OCI-LY3 (cell line): ENCODE measurements at regions not wholly inside any gene's neighbourhood (a gene's known extent, or its start where the extent isn't known, plus 50 kb on each side); places are given as distances from the start of the nearest gene placed in this dataset.

Source experiments
- H2AFZ ChIP-seq: fragments of 200-600, 300-600 bp; shearing (Covaris generic); 2 replicates; pipeline ENCODE4 v1.6.0; 2014; ENCODE audit warnings: antibody characterized with exemption, low read depth, low read length
- H3K27ac ChIP-seq: fragments of 200-600, 300-600 bp; sonication (generic); 2 replicates; pipeline ENCODE4 v1.5.1; 2014; ENCODE audit warnings: mild to moderate bottlenecking, low read length, moderate library complexity, mixed read lengths
- H3K27me3 ChIP-seq: fragments of 200-600, 300-600 bp; sonication (generic); 2 replicates; pipeline ENCODE4 v1.6.1; 2014; ENCODE audit warnings: low read depth, low read length, mixed read lengths
- H3K36me3 ChIP-seq: fragments of 200-600, 300-600 bp; sonication (generic); replicated peaks from 2 replicates; pipeline ENCODE3; 2014; ENCODE audit warnings: low read depth, low read length, mixed read lengths
- H3K4me1 ChIP-seq: fragments of 300-600, 200-600 bp; sonication (generic); 2 replicates; pipeline ENCODE4 v1.6.1; 2014; ENCODE audit warnings: low read length, mixed read lengths
- H3K4me2 ChIP-seq: fragments of 200-600, 300-600 bp; sonication (generic); 2 replicates; pipeline ENCODE4 v1.6.1; 2014; ENCODE audit warnings: low read length, mixed read lengths
- H3K4me3 ChIP-seq: fragments of 300-600, 200-600 bp; sonication (generic); 2 replicates; pipeline ENCODE4 v1.5.1; 2014; ENCODE audit warnings: antibody characterized with exemption, mild to moderate bottlenecking, low read length, moderate library complexity
- H3K79me2 ChIP-seq: fragments of 300-600, 200-600 bp; shearing (Covaris generic); 2 replicates; pipeline ENCODE4 v1.6.1; 2014; ENCODE audit warnings: mild to moderate bottlenecking, low read length, mixed read lengths
- H3K9ac ChIP-seq: fragments of 300-600, 200-600 bp; shearing (Covaris generic); 2 replicates; pipeline ENCODE4 v1.6.0; 2014; ENCODE audit warnings: mild to moderate bottlenecking, low read length, moderate library complexity
- H3K9me3 ChIP-seq: fragments of 200-600, 300-600 bp; shearing (Covaris generic); 2 replicates; pipeline ENCODE4 v1.6.1; 2014; ENCODE audit warnings: low read length, mixed read lengths; ENCODE audit not compliant: insufficient read depth
- H4K20me1 ChIP-seq: fragments of 200-600, 300-600 bp; sonication (generic); 2 replicates; pipeline ENCODE4 v1.6.1; 2016; ENCODE audit warnings: low read length, mixed read lengths; ENCODE audit not compliant: insufficient read depth
- EZH2phosphoT487 ChIP-seq: fragments of 200-600 bp; shearing (Covaris generic); IDR thresholded peaks from 2 replicates; pipeline ENCODE4 v1.6.1; 2018; ENCODE audit warnings: antibody characterized with exemption, mixed run types, low read depth
- TF ChIP-seq, protein P1 (sequence below): fragments of 200-600, 300-600 bp; sonication (generic); IDR thresholded peaks from 2 replicates; pipeline ENCODE4 v1.5.1; 2014; ENCODE audit warnings: antibody characterized with exemption, low read length, low read depth

DNA sequence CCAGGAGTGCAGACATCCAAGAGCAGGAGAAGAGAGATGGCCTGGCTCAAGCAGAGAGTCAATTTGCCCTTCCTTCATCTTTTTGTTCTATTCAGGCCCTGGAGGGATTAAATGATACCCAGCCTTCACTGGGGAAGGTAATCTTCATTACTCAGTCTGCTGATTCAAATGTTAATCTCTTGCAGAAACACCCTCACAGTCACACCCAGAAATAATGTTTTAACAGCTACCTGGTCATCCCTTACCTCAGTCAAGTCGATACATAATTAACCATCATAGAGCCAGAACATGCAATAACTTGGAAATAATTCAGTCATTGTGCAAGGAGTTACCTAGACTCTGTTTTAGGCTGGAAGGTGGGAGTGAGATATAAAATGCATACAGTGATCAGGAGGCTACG is 163.7 kb upstream of the TNP1 start:
- H3K9me3 ChIP-seq, result no peaks in the 10 kb centered on the region
- H3K27me3 ChIP-seq, result 0 out of 2 replicates have a peak, but pooled peaks cover 2% of the 10 kb centered on the region
- no peak overlapping the region for H3K27ac ChIP-seq
- H3K9ac ChIP-seq, result no peak overlapping the region
- TF ChIP-seq, protein P1, sequence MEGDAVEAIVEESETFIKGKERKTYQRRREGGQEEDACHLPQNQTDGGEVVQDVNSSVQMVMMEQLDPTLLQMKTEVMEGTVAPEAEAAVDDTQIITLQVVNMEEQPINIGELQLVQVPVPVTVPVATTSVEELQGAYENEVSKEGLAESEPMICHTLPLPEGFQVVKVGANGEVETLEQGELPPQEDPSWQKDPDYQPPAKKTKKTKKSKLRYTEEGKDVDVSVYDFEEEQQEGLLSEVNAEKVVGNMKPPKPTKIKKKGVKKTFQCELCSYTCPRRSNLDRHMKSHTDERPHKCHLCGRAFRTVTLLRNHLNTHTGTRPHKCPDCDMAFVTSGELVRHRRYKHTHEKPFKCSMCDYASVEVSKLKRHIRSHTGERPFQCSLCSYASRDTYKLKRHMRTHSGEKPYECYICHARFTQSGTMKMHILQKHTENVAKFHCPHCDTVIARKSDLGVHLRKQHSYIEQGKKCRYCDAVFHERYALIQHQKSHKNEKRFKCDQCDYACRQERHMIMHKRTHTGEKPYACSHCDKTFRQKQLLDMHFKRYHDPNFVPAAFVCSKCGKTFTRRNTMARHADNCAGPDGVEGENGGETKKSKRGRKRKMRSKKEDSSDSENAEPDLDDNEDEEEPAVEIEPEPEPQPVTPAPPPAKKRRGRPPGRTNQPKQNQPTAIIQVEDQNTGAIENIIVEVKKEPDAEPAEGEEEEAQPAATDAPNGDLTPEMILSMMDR, result no peak
- no peak for TF ChIP-seq EZH2phosphoT487
- H3K4me2 ChIP-seq, result no peak overlapping the region
- no peaks in the 10 kb centered on the region for H3K79me2 ChIP-seq
- no peaks in the 10 kb centered on the region for H4K20me1 ChIP-seq
- no peak overlapping the region for H3K4me3 ChIP-seq
- no peak overlapping the region for H2AFZ ChIP-seq
- H3K36me3 ChIP-seq, result no peaks in the 10 kb centered on the region
- no peaks in the 10 kb centered on the region for H3K4me1 ChIP-seq

DNA sequence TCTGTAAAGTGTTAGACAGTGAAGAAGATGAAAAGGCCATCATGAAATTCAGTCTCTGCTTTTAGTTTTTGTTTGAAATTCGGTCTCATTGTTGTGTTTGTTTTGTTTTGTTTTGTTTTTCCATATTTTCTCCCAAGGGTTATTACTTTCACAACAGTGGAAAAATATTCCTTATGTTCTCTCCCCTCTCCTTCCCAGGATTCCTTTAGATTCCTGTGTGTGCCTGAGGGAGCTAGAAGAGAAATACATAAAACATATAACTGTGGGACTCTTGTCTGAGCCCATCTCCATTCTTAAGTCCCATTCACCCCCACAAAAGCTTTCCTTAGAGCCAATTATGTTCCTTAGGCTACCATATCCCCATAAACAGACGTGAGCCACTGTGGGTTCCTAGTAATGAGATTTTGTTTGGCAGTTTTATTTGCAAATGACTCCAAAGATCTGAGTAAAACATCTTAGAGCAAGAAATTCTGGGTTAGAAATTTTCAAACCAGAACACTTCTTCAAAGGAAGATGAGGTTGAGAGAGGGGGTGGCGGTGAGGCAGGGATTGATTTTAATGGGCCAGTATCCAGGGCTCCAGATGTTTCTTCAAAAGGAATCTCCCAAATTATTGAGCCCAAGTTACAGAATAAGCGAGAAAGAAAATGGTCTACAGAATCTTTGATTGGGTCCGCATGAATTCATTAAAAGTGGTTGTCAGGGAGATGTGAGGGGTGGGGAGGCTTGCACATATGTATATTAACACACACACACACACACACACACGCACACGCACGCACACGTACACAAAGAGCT is 157.8 kb upstream of the TNP1 start:
- TF ChIP-seq, protein P1, result no peak
- H3K4me3 ChIP-seq, result no peak overlapping the region
- H3K79me2 ChIP-seq, result no peaks in the 10 kb centered on the region
- H3K9me3 ChIP-seq, result no peaks in the 10 kb centered on the region
- no peaks in the 10 kb centered on the region for H3K36me3 ChIP-seq
- H3K27ac ChIP-seq, result no peak overlapping the region
- no peaks in the 10 kb centered on the region for H4K20me1 ChIP-seq
- H3K4me1 ChIP-seq, result no peaks in the 10 kb centered on the region
- no peak overlapping the region for H2AFZ ChIP-seq
- 0 out of 2 replicates have a peak, but pooled peaks cover 5% of the 10 kb centered on the region for H3K27me3 ChIP-seq
- H3K4me2 ChIP-seq, result no peak overlapping the region
- no peak overlapping the region for H3K9ac ChIP-seq

DNA sequence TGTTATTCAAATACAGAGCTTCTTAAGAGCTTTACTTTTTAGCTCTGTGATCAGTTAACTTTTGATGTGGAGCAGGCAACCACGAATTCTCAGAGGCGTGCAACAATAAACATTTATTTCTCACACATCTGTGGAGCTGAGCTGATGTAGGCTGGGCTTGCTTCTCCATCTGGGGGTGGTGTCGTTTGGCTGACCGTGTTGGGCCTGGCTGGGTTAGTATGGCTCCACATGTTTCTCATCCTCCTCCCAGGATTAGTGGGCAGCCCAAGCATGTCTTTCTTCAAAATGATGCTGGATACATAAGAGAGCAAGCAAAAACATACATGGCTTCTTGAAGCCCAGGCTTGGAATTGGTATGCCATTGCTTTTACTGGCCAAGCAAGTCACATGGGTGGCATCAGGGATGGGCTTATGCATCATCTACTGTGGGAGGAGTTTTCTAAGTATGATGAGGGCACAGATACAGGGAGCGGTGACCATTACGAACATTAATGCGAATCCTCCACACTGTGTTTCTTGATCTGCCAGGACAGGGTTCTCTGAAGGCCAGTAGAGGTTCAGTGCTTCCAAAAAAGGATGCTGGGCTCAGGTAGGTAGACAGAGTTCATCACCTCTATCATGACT is 157.0 kb upstream of the TNP1 start:
- H3K4me1 ChIP-seq, result no peaks in the 10 kb centered on the region
- no peak overlapping the region for H2AFZ ChIP-seq
- 0 out of 2 replicates have a peak, but pooled peaks cover 5% of the 10 kb centered on the region for H3K27me3 ChIP-seq
- no peak overlapping the region for H3K9ac ChIP-seq
- no peaks in the 10 kb centered on the region for H3K36me3 ChIP-seq
- no peaks in the 10 kb centered on the region for H3K79me2 ChIP-seq
- no peak overlapping the region for H3K4me3 ChIP-seq
- no peak overlapping the region for H3K27ac ChIP-seq
- no peaks in the 10 kb centered on the region for H3K9me3 ChIP-seq
- no peak overlapping the region for H3K4me2 ChIP-seq
- TF ChIP-seq, protein P1, result no peak
- TF ChIP-seq EZH2phosphoT487, result no peak
- no peaks in the 10 kb centered on the region for H4K20me1 ChIP-seq

DNA sequence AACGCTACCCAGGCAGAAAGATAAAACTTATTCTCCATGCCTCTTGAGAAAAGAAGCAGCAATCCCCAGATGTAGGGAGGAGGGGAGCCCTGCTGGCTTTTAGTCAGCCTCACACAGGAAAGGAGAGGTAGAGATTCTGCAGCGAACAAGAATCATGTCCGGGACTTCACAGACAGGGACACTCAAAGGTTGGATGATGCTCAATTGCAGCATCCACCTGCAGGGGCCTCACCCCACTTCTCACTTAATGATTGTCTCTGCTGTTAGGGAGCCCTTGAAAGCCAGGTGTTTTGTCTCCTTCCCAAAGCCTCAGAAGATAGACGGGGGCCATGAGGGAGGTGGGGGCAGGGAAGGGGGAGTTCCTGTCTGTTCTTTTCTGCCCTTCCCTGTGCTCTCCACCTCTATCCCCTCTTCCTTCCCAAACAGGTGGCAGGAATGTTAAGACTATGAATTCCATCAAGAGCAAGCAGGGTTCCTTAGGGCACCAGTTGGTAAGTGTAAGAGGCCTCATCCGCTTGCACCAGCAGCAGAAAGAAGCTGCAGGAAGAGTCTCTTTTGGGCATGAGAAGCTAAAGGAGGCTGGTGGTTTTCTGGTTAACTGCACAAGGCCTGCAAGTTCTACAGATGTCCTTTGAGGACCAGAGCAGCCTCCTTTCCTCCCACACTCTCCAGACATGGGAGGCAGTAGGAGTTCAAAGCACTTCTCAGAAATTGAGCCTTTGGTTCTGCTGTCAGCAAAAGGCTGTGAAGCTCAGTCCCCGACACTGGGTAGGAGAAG is 154.7 kb upstream of the TNP1 start:
- H3K4me1 ChIP-seq, result no peaks in the 10 kb centered on the region
- no peak overlapping the region for H3K27ac ChIP-seq
- H3K79me2 ChIP-seq, result no peaks in the 10 kb centered on the region
- H3K4me3 ChIP-seq, result no peak overlapping the region
- no peak for TF ChIP-seq EZH2phosphoT487
- TF ChIP-seq, protein P1, result no peak
- no peak overlapping the region for H3K4me2 ChIP-seq
- H2AFZ ChIP-seq, result no peak overlapping the region
- 0 out of 2 replicates have a peak, but pooled peaks cover 5% of the 10 kb centered on the region for H3K27me3 ChIP-seq
- H3K36me3 ChIP-seq, result no peaks in the 10 kb centered on the region
- no peaks in the 10 kb centered on the region for H3K9me3 ChIP-seq
- H3K9ac ChIP-seq, result no peak overlapping the region
- no peaks in the 10 kb centered on the region for H4K20me1 ChIP-seq
